Cardiac muscle cell (in vitro differentiated cells and primary cell): ENCODE measurements at regions not wholly inside any gene's neighbourhood (a gene's known extent, or its start where the extent isn't known, plus 50 kb on each side); places are given as distances from the start of the nearest gene placed in this dataset.

Source experiments
- DNase-seq, 2 donors: peaks; one replicate each; pipeline versions ENCODE4 v3.0.0 to v3.0.0-alpha.2; 2010 to 2017; ENCODE audit warnings: low read depth in 1 of 2, low spot score in 1 of 2
- H3K27ac ChIP-seq: fragments of 200-600 bp; sonication (generic); 2 replicates; pipeline ENCODE4 v1.5.1; 2016
- H3K27me3 ChIP-seq: fragments of 200-600 bp; sonication (generic); 2 replicates; pipeline ENCODE4 v1.6.0; 2016; ENCODE audit warnings: control low read depth
- H3K36me3 ChIP-seq: fragments of 200-600 bp; sonication (generic); 2 replicates; pipeline ENCODE4 v1.5.1; 2016; ENCODE audit warnings: control low read depth
- H3K4me1 ChIP-seq: fragments of 200-600 bp; sonication (generic); 2 replicates; pipeline ENCODE4 v1.8.1; 2017; ENCODE audit warnings: low read depth, mild to moderate bottlenecking, mixed run types
- H3K4me3 ChIP-seq: fragments of 200-600 bp; sonication (generic); 2 replicates; pipeline ENCODE4 v1.5.1; 2016; ENCODE audit warnings: mild to moderate bottlenecking
- H3K9me3 ChIP-seq: fragments of 200-600 bp; sonication (generic); 2 replicates; pipeline ENCODE4 v1.5.1; 2017; ENCODE audit warnings: low read depth, mild to moderate bottlenecking, control low read depth
- TF ChIP-seq, protein P1 (sequence below): IDR thresholded peaks from 2 replicates; pipeline ENCODE4 v1.5.1; 2012; ENCODE audit warnings: low read depth, mild to moderate bottlenecking, low read length

DNA sequence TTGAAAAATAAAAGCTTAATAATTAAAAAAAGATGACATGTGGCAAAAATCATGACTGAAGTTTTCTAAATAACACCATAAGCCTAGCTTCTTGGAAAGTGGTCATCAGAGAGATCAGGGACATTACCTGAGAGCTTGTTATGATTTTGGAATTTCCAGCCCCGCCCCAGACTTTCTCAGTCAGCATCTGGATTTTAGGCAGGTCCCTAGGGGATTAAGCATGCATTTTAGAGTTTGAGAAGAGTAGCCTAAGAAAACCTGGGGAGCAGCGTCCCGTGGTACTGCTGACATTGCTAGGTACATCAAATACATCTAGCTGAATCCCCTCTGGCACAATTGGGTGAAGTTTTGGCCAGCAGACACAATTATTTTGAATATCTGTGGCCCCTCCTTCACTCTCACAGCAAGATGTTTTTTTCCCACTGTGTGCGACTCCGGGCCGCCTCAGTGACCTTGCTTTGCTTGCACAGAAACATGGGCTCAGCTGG lies 58.7 kb upstream of the MEF2A start:
- no peak for DNase-seq
- Histone ChIP-seq H3K27me3 (no peaks in the 10 kb centered on the region), H3K4me1 (peaks cover 8% of the 10 kb centered on the region), H3K4me3 (no peak overlapping the region), H3K27ac (peak overlapping the region; percentile 27), H3K36me3 (no peaks in the 10 kb centered on the region), H3K9me3 (no peaks in the 10 kb centered on the region)
- TF ChIP-seq, protein P1, sequence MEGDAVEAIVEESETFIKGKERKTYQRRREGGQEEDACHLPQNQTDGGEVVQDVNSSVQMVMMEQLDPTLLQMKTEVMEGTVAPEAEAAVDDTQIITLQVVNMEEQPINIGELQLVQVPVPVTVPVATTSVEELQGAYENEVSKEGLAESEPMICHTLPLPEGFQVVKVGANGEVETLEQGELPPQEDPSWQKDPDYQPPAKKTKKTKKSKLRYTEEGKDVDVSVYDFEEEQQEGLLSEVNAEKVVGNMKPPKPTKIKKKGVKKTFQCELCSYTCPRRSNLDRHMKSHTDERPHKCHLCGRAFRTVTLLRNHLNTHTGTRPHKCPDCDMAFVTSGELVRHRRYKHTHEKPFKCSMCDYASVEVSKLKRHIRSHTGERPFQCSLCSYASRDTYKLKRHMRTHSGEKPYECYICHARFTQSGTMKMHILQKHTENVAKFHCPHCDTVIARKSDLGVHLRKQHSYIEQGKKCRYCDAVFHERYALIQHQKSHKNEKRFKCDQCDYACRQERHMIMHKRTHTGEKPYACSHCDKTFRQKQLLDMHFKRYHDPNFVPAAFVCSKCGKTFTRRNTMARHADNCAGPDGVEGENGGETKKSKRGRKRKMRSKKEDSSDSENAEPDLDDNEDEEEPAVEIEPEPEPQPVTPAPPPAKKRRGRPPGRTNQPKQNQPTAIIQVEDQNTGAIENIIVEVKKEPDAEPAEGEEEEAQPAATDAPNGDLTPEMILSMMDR = no peak

DNA sequence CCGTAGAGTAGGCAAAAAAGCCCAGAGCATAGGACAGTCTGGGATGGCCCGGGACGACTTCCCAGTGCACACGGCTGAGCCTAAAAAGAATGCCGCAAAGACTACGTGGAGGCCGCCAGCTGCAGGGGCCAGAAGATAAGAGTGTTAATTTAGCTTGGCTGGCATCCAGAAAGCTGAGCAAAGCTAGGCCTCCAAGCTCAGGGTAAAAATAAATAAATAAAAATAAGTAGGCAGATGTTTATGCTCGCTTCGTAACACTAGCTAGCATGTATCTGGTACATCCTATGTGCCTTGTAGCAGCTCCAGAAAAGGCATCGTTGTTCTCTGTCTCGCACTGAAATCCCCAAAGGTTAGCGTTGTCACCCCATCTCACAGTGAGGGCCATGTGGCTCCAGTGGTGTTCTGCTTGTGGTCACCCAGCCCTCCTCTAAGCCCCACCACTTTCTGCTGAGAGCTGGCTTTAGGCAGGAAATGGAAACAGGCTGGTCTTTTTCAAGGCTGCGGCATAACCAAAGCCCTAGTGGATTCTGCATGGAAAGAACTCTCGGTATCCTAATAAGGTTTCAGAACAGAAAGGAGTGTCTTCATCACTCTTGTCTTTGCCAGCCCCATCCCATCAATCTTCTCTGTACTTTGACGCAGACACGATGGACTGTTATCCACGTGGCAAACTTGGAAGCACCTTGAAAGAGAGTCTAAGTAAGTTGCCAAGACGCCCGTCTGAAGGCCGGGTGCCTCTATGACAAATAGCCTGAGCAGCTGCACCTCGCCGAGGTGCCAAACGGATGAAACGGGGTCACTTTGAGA lies 58.1 kb upstream of the MEF2A start:
- H3K36me3 ChIP-seq = no peaks in the 10 kb centered on the region
- TF ChIP-seq, protein P1 = no peak
- DNase-seq = peak; percentile 56 to 94
- peaks cover 9% of the 10 kb centered on the region for H3K4me1 ChIP-seq
- no peaks in the 10 kb centered on the region for H3K9me3 ChIP-seq
- peak overlapping the region; percentile 27 for H3K27ac ChIP-seq
- no peak overlapping the region for H3K4me3 ChIP-seq
- no peaks in the 10 kb centered on the region for H3K27me3 ChIP-seq

DNA sequence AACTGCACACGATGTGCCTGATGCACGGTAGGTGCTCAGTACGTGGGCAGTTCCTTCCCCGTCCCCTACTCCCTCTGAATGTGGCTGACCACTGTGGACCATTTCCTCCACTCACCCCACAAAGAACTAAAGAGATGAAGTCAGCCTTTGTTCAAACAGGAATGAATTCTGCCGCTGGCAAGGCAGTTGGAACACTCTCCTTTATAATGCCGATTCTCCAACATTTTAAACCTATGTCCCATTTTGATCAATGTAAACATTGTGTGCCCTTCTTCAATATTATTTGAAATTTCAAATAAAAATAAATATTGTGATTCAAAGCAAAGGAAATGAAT lies 57.5 kb upstream of the MEF2A start:
- peaks cover 9% of the 10 kb centered on the region for H3K4me1 ChIP-seq
- TF ChIP-seq, protein P1 = no peak
- no peak for DNase-seq
- no peaks in the 10 kb centered on the region for H3K36me3 ChIP-seq
- H3K9me3 ChIP-seq = no peaks in the 10 kb centered on the region
- H3K27me3 ChIP-seq = no peaks in the 10 kb centered on the region
- H3K4me3 ChIP-seq = no peak overlapping the region
- H3K27ac ChIP-seq = no peak overlapping the region

DNA sequence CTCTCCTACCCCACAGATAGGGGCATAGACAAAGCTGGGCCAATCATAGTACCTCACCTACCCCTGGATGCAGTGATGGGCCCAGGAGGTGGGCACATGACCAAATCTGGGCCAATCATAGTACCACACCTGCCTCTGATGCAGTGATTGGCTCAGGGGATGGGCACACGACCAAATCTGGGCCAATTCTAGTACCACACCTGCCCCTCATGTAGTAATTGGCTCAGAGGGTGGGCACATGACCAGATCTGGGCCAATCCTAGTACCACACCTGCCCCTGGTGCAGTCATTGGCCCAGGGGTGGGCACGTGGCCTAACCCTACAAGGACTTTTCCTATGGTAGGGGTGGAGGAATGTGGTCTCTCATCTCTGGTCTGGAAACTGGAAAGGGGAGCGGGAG lies 56.9 kb upstream of the MEF2A start:
- Histone ChIP-seq H3K4me3 (no peak overlapping the region), H3K9me3 (no peaks in the 10 kb centered on the region), H3K27me3 (no peaks in the 10 kb centered on the region), H3K36me3 (no peaks in the 10 kb centered on the region), H3K4me1 (peaks cover 9% of the 10 kb centered on the region), H3K27ac (no peak overlapping the region)
- TF ChIP-seq, protein P1 = no peak
- no peak for DNase-seq

DNA sequence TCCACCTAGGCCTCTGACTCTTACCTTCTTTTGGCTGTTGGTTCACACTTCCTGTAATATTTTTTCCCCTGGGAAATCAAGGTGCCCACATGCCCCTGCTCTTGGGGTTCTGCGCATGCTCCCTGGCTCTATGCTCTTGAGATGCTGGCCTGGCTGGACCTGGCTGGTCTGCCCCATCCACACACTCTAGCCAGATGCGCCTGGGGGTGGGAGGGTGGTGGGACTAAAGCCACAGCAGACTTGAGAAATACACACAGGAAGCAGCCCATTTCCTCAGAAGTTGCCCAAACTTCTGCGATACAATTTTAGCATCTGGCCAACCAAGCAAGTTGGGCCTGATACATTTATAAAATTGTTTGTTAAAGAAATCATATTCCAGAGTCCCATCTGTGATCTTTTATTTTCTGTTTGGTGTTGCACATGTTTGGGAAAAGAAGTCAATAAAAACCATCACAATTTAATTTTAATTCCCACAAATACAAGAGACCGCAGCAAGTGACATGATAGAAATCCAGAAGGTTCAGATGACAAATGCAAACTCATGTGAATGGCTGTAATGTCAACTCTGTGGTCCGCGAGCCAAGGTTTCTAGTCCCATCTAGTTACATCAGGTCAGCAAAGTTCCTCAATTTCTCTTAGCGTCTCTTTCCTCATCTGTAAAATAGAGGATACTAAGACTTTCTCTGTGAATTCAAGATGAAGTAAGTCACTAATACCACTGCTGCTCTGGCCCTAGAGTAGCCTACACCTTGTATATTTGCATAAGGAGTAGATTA lies 55.9 kb upstream of the MEF2A start:
- no peaks in the 10 kb centered on the region for H3K9me3 ChIP-seq
- peak in 1 of 2 donors; percentile 17 for DNase-seq
- no peaks in the 10 kb centered on the region for H3K27me3 ChIP-seq
- H3K27ac ChIP-seq = no peak overlapping the region
- TF ChIP-seq, protein P1 = no peak
- H3K4me3 ChIP-seq = no peak overlapping the region
- no peaks in the 10 kb centered on the region for H3K36me3 ChIP-seq
- H3K4me1 ChIP-seq = peaks cover 9% of the 10 kb centered on the region
